K562 (cell line): ENCODE measurements at regions not wholly inside any gene's neighbourhood (a gene's known extent, or its start where the extent isn't known, plus 50 kb on each side); places are given as distances from the start of the nearest gene placed in this dataset.

ENCODE experiments used
- ATAC-seq: fragments of 200-7000 bp; cut with Tn5 transposase; 3 replicates; pipeline ENCODE4 v1.9.1; 2020; ENCODE audit warnings: moderate library complexity
- BruUV-seq: library from RNA; stranded (reverse); fragments of 400-500 nt; replicated peaks from 2 replicates; lab custom pipeline; 2021; lab: Mats Ljungman, UMichigan
- CTCF ChIA-PET: fragments of 300-600 bp; formaldehyde crosslinking; extraction: SDS; loops from one replicate; lab custom pipeline; 2021; ENCODE audit warnings: low intra/inter-chr PET ratio; lab: Yijun Ruan, JAX
- POLR2A ChIA-PET: fragments of 300-600, 350-650 bp; sonication (Branson Sonifier 250); formaldehyde crosslinking; extraction: SDS; loops from one replicate; lab custom pipeline; 2021; ENCODE audit warnings: antibody characterized with exemption, inconsistent platforms; lab: Yijun Ruan, JAX
- DNase-seq, 4 experiments: peaks; one replicate each; pipeline versions ENCODE4 v3.0.0 to v3.0.0-alpha.2; 2011 to 2018; ENCODE audit warnings: low spot score in 3 of 4, mixed read lengths in 3 of 4; ENCODE audit errors: extremely low read depth in 1 of 4
- FAIRE-seq: peaks from 2 replicates; lab custom pipeline; 2011; peaks lifted over from hg19 to GRCh38; lab: Jason Lieb, UNC
- H2AFZ ChIP-seq: 2 replicates; pipeline ENCODE4 v1.6.0; 2011; ENCODE audit warnings: low read depth, low read length, control low read depth, inconsistent platforms
- H3K27ac ChIP-seq: fragments of 200-600 bp; 3 replicates; pipeline ENCODE4 v1.8.0; 2011; ENCODE audit warnings: low read depth, mild to moderate bottlenecking, control low read depth, inconsistent platforms, low read length, moderate library complexity, mixed read lengths; ENCODE audit errors: extremely low read depth
- H3K27me3 ChIP-seq, 2 experiments: fragments of 300-600 bp in 1 of 2; 2 replicates in 1 of 2; 3 replicates in 1 of 2; pipeline versions ENCODE4 v1.6.0 to v1.8.0; 2011; ENCODE audit warnings: inconsistent platforms in 2 of 2, low read length in 2 of 2, mild to moderate bottlenecking in 1 of 2, mixed read lengths in 1 of 2, moderate library complexity in 1 of 2; ENCODE audit not compliant: control insufficient read depth in 2 of 2, insufficient read depth in 2 of 2
- H3K36me3 ChIP-seq: fragments of 300-600 bp; 3 replicates; pipeline ENCODE4 v1.8.0; 2011; ENCODE audit warnings: mild to moderate bottlenecking, low read length, inconsistent platforms; ENCODE audit not compliant: control insufficient read depth, insufficient read depth
- H3K4me1 ChIP-seq, 2 experiments: fragments of 200-600 bp in 1 of 2; replicated peaks in 1 of 2; 2 replicates in 1 of 2; 3 replicates in 1 of 2; pipeline versions ENCODE4 v1.5.1 to v1.8.0; 2011; ENCODE audit warnings: inconsistent platforms in 2 of 2, low read length in 2 of 2, mild to moderate bottlenecking in 1 of 2, mixed read lengths in 1 of 2, moderate library complexity in 1 of 2; ENCODE audit not compliant: control insufficient read depth in 2 of 2, insufficient read depth in 2 of 2
- H3K4me2 ChIP-seq: 2 replicates; pipeline ENCODE4 v1.6.1; 2011; ENCODE audit warnings: low read length, control low read depth, inconsistent platforms, mixed read lengths; ENCODE audit not compliant: insufficient read depth
- H3K4me3 ChIP-seq: fragments of 200-600 bp; sonication (generic), shearing (Covaris generic); 2 replicates; pipeline ENCODE4 v1.5.1; 2016; ENCODE audit warnings: control low read depth, inconsistent platforms
- H3K79me2 ChIP-seq: fragments of 200-600 bp; 3 replicates; pipeline ENCODE4 v1.8.0; 2011; ENCODE audit warnings: low read length, inconsistent platforms; ENCODE audit not compliant: control insufficient read depth, insufficient read depth
- H3K9ac ChIP-seq, 2 experiments: 2 replicates each; pipeline versions ENCODE4 v1.6.0 to v1.6.1; 2011; ENCODE audit warnings: low read depth in 2 of 2, low read length in 2 of 2, control low read depth in 1 of 2, inconsistent platforms in 1 of 2, mild to moderate bottlenecking in 1 of 2, mixed read lengths in 1 of 2; ENCODE audit not compliant: insufficient read depth in 1 of 2
- H3K9me1 ChIP-seq: one replicate; pipeline ENCODE4 v1.6.0; 2011; ENCODE audit warnings: inconsistent platforms, mild to moderate bottlenecking, low read length, moderate library complexity; ENCODE audit not compliant: control insufficient read depth, insufficient read depth
- H3K9me3 ChIP-seq: replicated peaks from 2 replicates; pipeline ENCODE4 v1.5.1; 2011; ENCODE audit warnings: low read depth, low read length, inconsistent platforms; ENCODE audit not compliant: control insufficient read depth, insufficient read depth
- H4K20me1 ChIP-seq: replicated peaks from 2 replicates; pipeline ENCODE4 v1.6.1; 2011; ENCODE audit warnings: low read length, inconsistent platforms, mixed read lengths; ENCODE audit not compliant: control insufficient read depth, insufficient read depth
- BRCA1 ChIP-seq, 2 experiments: fragments of 450-650 bp in 1 of 2; sonication (generic) in 1 of 2; formaldehyde crosslinking in 1 of 2; IDR thresholded peaks; 2 replicates each; pipeline versions ENCODE4 v1.5.0 to v1.6.1; 2017 to 2020; ENCODE audit warnings: mild to moderate bottlenecking in 1 of 2, missing genetic modification reagents in 1 of 2
- C11orf30 ChIP-seq: fragments of 450-650 bp; IDR thresholded peaks from 2 replicates; pipeline ENCODE4 v1.6.1; 2016; ENCODE audit warnings: low read depth, mild to moderate bottlenecking
- FOXK1 ChIP-seq: sonication (generic); formaldehyde crosslinking; IDR thresholded peaks from 2 replicates; pipeline ENCODE4 v1.8.0; 2022; ENCODE audit warnings: missing genetic modification reagents, mild to moderate bottlenecking, borderline replicate concordance
- HMG20A ChIP-seq: fragments of 450-650 bp; formaldehyde crosslinking; conservative IDR thresholded peaks from 2 replicates; pipeline ENCODE4 v1.4.0; 2020; ENCODE audit warnings: mild to moderate bottlenecking, mixed read lengths
- U2AF2 ChIP-seq: fragments of 200-400 bp; formaldehyde crosslinking; optimal IDR thresholded peaks from 2 replicates; pipeline ENCODE3; 2017; ENCODE audit warnings: low read depth, mild to moderate bottlenecking, low read length
- ZNF354B ChIP-seq: fragments of 250-450 bp; sonication (Bioruptor Pico); IDR thresholded peaks from 2 replicates; pipeline ENCODE4 v1.4.0; 2020
- ZNF561 ChIP-seq: fragments of 450-650 bp; formaldehyde crosslinking; conservative IDR thresholded peaks from 2 replicates; pipeline ENCODE4 v1.4.0; 2020; ENCODE audit warnings: mild to moderate bottlenecking, moderate library complexity
- ZNF778 ChIP-seq: fragments of 450-650 bp; formaldehyde crosslinking; IDR thresholded peaks from 2 replicates; pipeline ENCODE4 v1.4.0; 2020; ENCODE audit warnings: mild to moderate bottlenecking, moderate library complexity
- WGBS: fragments of 100-300 bp; shearing (Covaris generic); methylation state at CpG from one replicate; pipeline ENCODE4 v1.1.6; 2016; ENCODE audit warnings: low coverage, mixed read lengths; ENCODE audit not compliant: insufficient coverage; ENCODE audit errors: missing lambda C conversion rate; 5-methylcytosine and 5-hydroxymethylcytosine counted together
- in situ Hi-C: fragments of 300-500 bp; cut with MboI; formaldehyde crosslinking; loops from 4 replicates; pipeline ENCODE4 v1.15.0; 2018; ENCODE audit warnings: inconsistent platforms, mixed read lengths
- intact Hi-C: fragments of 100-400 bp; cut with micrococcal nuclease; formaldehyde crosslinking; loops from 2 replicates; pipeline ENCODE4 v1.14.2; 2022
- TF ChIP-seq, protein P1 (sequence below): fragments of 450-650 bp; IDR thresholded peaks from 2 replicates; pipeline ENCODE4 v1.6.1; 2016; ENCODE audit warnings: low read depth
- TF ChIP-seq, protein P2 (sequence below), 2 experiments: fragments of 450-650 bp; IDR thresholded peaks; 2 replicates each; pipeline ENCODE4 v1.6.1; 2016
- TF ChIP-seq, protein P3 (sequence below): fragments of 450-650 bp; formaldehyde crosslinking; IDR thresholded peaks from 2 replicates; pipeline ENCODE4 v1.4.0; 2022; ENCODE audit warnings: missing genetic modification characterization

DNA sequence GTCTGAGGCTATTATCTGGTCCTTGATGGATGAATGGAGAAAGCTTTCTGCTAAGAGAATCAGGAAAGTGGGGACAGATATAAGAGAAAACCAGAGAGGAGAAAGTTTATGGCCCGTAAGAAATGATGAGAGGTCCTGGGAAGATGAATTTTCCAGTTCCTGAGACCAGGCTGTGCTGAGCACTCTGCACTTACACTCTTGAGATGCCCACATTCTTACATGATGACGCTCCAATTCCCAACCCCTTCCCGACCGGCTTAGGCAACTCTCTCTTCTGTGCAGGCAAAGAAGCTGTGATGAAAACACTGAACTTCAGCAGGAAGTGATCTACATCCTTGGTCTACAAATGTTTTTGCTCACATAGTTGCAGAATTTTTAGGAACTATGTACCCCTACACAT, 417.0 kb downstream of the ARHGEF28 start:
- intact Hi-C loops (no loop called here), in situ Hi-C loops (loop anchor here (25.0 kb wide), 1 partner anchor 594 kb away; the partner anchor contains the start of gene ENC1)
- H3K4me2 ChIP-seq = no peak overlapping the region
- H3K79me2 ChIP-seq = no peaks in the 10 kb centered on the region
- ChIA-PET CTCF (no interaction called here), POLR2A (no interaction called here)
- no peak overlapping the region for H2AFZ ChIP-seq
- WGBS = 0% methylated on average over 4 of the region's 4 CpGs
- ATAC-seq (no peak), FAIRE-seq (no peak), DNase-seq (no peak)
- H3K4me1 ChIP-seq = no peaks in the 10 kb centered on the region
- H4K20me1 ChIP-seq = no peaks in the 10 kb centered on the region
- H3K27me3 ChIP-seq = no peaks in the 10 kb centered on the region
- H3K36me3 ChIP-seq = no peaks in the 10 kb centered on the region
- H3K4me3 ChIP-seq = no peak overlapping the region
- H3K9me3 ChIP-seq = no peaks in the 10 kb centered on the region
- H3K9me1 ChIP-seq = no peaks in the 10 kb centered on the region
- BruUV-seq = no TSS peak
- no peak overlapping the region for H3K9ac ChIP-seq
- no peak overlapping the region for H3K27ac ChIP-seq
- TF ChIP-seq, protein P1, sequence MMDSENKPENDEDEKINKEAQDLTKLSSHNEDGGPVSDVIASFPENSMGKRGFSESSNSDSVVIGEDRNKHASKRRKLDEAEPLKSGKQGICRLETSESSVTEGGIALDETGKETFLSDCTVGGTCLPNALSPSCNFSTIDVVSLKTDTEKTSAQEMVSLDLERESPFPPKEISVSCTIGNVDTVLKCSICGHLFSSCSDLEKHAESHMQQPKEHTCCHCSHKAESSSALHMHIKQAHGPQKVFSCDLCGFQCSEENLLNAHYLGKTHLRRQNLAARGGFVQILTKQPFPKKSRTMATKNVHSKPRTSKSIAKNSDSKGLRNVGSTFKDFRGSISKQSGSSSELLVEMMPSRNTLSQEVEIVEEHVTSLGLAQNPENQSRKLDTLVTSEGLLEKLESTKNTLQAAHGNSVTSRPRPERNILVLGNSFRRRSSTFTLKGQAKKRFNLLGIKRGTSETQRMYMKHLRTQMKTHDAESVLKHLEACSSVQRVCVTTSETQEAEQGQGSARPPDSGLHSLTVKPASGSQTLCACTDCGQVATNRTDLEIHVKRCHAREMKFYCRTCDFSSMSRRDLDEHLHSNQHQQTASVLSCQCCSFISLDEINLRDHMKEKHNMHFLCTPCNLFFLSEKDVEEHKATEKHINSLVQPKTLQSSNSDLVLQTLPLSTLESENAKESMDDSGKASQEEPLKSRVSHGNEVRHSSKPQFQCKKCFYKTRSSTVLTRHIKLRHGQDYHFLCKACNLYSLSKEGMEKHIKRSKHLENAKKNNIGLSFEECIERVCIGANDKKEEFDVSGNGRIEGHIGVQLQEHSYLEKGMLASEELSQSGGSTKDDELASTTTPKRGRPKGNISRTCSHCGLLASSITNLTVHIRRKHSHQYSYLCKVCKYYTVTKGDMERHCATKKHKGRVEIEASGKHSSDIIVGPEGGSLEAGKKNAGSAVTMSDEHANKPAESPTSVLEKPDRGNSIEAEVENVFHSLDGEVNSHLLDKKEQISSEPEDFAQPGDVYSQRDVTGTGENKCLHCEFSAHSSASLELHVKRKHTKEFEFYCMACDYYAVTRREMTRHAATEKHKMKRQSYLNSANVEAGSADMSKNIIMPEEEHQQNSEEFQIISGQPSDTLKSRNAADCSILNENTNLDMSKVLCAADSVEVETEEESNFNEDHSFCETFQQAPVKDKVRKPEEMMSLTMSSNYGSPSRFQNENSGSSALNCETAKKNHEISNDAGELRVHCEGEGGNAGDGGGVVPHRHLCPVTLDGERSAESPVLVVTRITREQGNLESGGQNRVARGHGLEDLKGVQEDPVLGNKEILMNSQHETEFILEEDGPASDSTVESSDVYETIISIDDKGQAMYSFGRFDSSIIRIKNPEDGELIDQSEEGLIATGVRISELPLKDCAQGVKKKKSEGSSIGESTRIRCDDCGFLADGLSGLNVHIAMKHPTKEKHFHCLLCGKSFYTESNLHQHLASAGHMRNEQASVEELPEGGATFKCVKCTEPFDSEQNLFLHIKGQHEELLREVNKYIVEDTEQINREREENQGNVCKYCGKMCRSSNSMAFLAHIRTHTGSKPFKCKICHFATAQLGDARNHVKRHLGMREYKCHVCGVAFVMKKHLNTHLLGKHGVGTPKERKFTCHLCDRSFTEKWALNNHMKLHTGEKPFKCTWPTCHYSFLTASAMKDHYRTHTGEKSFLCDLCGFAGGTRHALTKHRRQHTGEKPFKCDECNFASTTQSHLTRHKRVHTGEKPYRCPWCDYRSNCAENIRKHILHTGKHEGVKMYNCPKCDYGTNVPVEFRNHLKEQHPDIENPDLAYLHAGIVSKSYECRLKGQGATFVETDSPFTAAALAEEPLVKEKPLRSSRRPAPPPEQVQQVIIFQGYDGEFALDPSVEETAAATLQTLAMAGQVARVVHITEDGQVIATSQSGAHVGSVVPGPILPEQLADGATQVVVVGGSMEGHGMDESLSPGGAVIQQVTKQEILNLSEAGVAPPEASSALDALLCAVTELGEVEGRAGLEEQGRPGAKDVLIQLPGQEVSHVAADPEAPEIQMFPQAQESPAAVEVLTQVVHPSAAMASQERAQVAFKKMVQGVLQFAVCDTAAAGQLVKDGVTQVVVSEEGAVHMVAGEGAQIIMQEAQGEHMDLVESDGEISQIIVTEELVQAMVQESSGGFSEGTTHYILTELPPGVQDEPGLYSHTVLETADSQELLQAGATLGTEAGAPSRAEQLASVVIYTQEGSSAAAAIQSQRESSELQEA = no peak
- TF ChIP-seq, protein P2, sequence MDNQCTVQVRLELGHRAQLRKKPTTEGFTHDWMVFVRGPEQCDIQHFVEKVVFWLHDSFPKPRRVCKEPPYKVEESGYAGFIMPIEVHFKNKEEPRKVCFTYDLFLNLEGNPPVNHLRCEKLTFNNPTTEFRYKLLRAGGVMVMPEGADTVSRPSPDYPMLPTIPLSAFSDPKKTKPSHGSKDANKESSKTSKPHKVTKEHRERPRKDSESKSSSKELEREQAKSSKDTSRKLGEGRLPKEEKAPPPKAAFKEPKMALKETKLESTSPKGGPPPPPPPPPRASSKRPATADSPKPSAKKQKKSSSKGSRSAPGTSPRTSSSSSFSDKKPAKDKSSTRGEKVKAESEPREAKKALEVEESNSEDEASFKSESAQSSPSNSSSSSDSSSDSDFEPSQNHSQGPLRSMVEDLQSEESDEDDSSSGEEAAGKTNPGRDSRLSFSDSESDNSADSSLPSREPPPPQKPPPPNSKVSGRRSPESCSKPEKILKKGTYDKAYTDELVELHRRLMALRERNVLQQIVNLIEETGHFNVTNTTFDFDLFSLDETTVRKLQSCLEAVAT (IDR thresholded peaks at IDR 0.05) = no peak
- TF ChIP-seq C11orf30 (no peak), BRCA1 (IDR thresholded peaks at IDR 0.05) (no peak), BRCA1 (CRISPR knock-in tag; IDR thresholded peaks at IDR 0.05) (no peak), HMG20A (no peak), FOXK1 (CRISPR knock-in tag) (no peak), ZNF778 (CRISPR knock-in tag) (no peak), U2AF2 (no peak), ZNF561 (no peak), ZNF354B (CRISPR knock-in tag) (no peak)
- TF ChIP-seq, protein P3, sequence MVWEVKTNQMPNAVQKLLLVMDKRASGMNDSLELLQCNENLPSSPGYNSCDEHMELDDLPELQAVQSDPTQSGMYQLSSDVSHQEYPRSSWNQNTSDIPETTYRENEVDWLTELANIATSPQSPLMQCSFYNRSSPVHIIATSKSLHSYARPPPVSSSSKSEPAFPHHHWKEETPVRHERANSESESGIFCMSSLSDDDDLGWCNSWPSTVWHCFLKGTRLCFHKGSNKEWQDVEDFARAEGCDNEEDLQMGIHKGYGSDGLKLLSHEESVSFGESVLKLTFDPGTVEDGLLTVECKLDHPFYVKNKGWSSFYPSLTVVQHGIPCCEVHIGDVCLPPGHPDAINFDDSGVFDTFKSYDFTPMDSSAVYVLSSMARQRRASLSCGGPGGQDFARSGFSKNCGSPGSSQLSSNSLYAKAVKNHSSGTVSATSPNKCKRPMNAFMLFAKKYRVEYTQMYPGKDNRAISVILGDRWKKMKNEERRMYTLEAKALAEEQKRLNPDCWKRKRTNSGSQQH = no peak
